ENCODE measurements at regions not wholly inside any gene's neighbourhood (a gene's known extent, or its start where the extent isn't known, plus 50 kb on each side); places are given as distances from the start of the nearest gene placed in this dataset.
"Not testable (repeated sequence)": the region's sequence is repeated elsewhere in the genome, so short reads cannot be mapped to it uniquely, and the experiment has no call there.

DNA sequence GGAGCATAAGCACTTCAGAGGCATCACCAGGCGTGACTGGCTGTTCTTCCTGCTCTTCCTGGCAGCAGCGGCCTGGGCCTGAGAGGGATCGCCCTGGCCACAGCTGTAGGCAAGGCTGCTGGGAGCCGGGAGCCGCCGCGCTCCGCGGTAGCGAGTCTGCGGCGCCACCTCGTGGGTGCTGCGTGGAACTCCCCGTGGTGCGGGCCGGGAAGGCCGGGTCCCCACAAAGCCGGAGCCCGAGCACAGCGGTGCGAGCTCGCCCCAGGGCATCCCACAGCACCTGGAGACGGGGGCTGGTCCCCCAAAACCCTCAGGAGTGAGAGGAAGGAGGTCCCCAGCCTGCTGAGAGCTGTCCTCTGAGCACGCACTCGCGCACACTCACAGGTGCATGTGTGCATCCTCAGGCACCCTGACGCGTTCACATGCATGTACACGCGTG lies 1546.5 kb downstream of the RPIA start:
- not testable (repeated sequence) for TF ChIP-seq POLR2A (IDR thresholded peaks at IDR 0.05; ENCODE audit: low read length); GATA1 (IDR thresholded peaks at IDR 0.05; ENCODE audit: low read depth, low read length)
